ENCODE measurements at regions not wholly inside any gene's neighbourhood (a gene's known extent, or its start where the extent isn't known, plus 50 kb on each side); places are given as distances from the start of the nearest gene placed in this dataset.

DNA sequence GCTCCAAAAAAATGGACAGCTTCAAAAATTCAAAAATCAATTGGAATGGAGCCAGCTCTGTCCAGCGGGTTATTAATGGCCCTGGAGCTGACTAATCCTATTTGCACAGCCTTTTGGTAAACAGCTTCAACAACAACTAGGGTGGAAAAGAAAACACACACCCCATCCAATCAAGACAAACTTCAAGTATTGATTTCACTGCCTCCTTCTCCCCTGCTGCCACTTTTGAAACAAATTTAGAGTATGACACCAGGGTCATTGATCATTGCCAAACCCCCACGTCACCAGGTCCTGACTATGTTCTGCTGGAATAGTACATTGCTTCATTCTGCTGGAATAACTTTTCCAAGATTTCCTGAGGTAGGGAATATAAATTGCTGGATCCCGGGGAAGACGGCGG lies 56.8 kb upstream of the GTF3A start:
- DNase-seq, result no peak
- H3K27me3 Mint-ChIP-seq (ENCODE audit: low read depth), result peaks cover 22% of the 10 kb centered on the region
- ChIA-PET POLR2A (no interaction called here), CTCF (interaction anchor here (0.9 to 3.7 kb wide), 5 partner anchors 9 to 463 kb away, joined by 3 to 15 read pairs (median 5); no protein-coding TSS in a partner anchor)
- no peak for ATAC-seq
- no peak overlapping the region for H3K27ac Mint-ChIP-seq
- peaks cover 6% of the 10 kb centered on the region for H3K4me1 Mint-ChIP-seq (ENCODE audit: low read depth)
- H3K9me3 Mint-ChIP-seq (ENCODE audit: insufficient read depth), result no peaks in the 10 kb centered on the region
- H3K4me3 Mint-ChIP-seq, result no peak overlapping the region
- no peaks in the 10 kb centered on the region for H3K36me3 Mint-ChIP-seq (ENCODE audit: low read depth)

DNA sequence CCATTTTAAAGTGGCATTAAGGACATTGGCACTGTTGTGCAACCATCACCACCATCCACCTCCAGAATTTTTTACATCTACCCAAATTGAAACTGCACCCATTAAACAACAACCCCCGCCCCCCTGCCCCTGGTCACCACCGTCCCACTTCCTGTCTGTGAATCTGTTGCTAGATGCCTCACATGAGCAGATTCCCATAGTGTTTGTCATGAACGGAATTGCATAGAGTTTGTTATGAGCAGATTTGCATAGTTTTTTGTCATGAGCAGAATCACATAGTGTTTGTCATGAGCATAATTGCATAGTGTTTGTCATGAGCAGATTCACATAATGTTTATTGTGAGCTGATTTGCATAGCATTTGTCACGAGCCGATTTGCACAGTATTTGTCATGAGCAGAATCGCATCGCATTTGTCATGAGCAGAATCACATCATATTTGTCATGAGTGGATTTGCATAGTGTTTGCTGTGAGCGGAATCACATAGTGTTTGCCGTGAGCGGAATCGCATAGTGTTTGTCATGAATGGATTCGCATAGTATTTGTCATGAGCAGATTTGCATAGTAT lies 54.0 kb upstream of the GTF3A start:
- ChIA-PET POLR2A (no interaction called here), CTCF (no interaction called here)
- no peaks in the 10 kb centered on the region for H3K36me3 Mint-ChIP-seq (ENCODE audit: low read depth)
- no peak overlapping the region for H3K4me3 Mint-ChIP-seq
- no peaks in the 10 kb centered on the region for H3K9me3 Mint-ChIP-seq (ENCODE audit: insufficient read depth)
- peaks cover 9% of the 10 kb centered on the region for H3K4me1 Mint-ChIP-seq (ENCODE audit: low read depth)
- H3K27me3 Mint-ChIP-seq (ENCODE audit: low read depth), result peaks cover 17% of the 10 kb centered on the region
- DNase-seq (no peak), ATAC-seq (no peak)
- no peak overlapping the region for H3K27ac Mint-ChIP-seq

DNA sequence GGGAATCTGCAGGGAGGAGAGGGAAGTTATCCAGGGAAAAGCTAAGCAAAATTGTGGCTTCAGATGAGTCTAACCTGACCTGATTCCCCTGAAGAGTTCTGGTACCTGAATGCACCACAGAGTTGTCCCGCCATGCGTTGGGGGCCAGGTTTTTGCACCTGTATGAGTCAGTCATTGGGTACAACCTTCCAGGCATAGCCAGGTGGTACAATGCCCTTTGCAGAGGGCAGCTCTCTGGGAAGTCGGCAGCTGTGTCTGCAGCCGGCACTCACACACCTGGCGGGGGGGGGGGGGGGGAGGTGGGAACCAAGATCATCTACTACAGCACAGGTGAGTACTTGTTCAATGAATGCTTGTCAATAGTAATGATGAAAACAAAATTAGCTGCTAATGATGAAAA lies 52.5 kb upstream of the GTF3A start:
- no peaks in the 10 kb centered on the region for H3K36me3 Mint-ChIP-seq (ENCODE audit: low read depth)
- DNase-seq (no peak), ATAC-seq (no peak)
- no peak overlapping the region for H3K4me3 Mint-ChIP-seq
- H3K27me3 Mint-ChIP-seq (ENCODE audit: low read depth), result peaks cover 15% of the 10 kb centered on the region
- H3K9me3 Mint-ChIP-seq (ENCODE audit: insufficient read depth), result no peaks in the 10 kb centered on the region
- ChIA-PET POLR2A (interaction anchor here (0.6 kb wide), 1 partner anchor 370 kb away, joined by 3 read pairs; no protein-coding TSS in a partner anchor), CTCF (interaction anchor here (4.6 to 9.1 kb wide), 2 partner anchors 11 to 455 kb away, joined by 39 to 138 read pairs; no protein-coding TSS in a partner anchor)
- H3K27ac Mint-ChIP-seq, result no peak overlapping the region
- peaks cover 9% of the 10 kb centered on the region for H3K4me1 Mint-ChIP-seq (ENCODE audit: low read depth)

DNA sequence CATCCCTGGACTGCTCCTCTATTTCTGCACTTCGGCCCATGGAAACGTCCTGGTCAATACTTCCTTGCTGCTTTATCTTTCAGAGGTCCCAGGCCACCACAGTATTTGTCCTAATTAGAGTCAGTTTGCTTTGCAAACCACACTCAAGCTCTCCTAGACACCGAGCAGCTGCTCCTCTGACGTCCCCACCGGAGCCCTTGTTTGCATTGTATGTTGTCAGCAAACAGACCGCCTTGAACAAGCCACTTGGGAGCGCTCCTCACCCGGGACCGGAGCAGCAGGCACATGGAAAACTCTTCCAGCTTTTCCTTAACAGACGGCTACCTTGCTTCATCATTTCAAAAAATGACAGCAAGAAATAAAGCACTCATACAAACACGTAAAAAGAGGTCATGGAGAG lies 51.5 kb upstream of the GTF3A start:
- CTCF ChIA-PET, result interaction anchor here (0.6 to 9.1 kb wide), 6 partner anchors 12 to 611 kb away, joined by 3 to 138 read pairs (median 7); no protein-coding TSS in a partner anchor
- POLR2A ChIA-PET, result no interaction called here
- H3K9me3 Mint-ChIP-seq (ENCODE audit: insufficient read depth), result no peaks in the 10 kb centered on the region
- H3K4me1 Mint-ChIP-seq (ENCODE audit: low read depth), result peaks cover 9% of the 10 kb centered on the region
- no peak overlapping the region for H3K4me3 Mint-ChIP-seq
- no peak for ATAC-seq
- peaks cover 8% of the 10 kb centered on the region for H3K27me3 Mint-ChIP-seq (ENCODE audit: low read depth)
- DNase-seq, result no peak
- H3K36me3 Mint-ChIP-seq (ENCODE audit: low read depth), result no peaks in the 10 kb centered on the region
- H3K27ac Mint-ChIP-seq, result no peak overlapping the region

DNA sequence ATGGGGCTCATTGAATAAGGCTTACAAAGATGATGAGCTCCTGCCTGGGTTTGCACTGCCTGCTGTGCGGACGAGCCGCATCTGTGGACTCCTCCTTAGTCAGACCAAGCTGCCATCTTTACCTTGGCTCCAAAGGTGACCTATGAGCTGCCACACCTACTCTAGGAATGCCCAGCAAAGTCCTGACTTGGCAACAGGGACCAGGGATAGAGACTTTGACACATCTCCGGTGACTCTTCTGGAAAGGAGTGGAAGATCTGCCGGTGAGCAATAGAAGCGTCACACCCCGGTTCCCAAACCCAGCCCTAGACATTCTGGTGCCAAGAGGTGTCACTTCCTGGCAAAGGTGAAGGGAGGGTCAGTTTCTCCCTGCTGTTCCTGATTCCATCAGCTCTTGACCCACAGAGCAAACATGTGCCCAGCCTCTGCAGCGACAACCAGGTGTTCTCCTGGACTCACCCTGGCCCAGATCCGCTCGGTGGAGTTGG lies 50.2 kb upstream of the GTF3A start:
- POLR2A ChIA-PET, result no interaction called here
- no peak overlapping the region for H3K4me3 Mint-ChIP-seq
- H3K27ac Mint-ChIP-seq, result no peak overlapping the region

More for the DNA sequence above, 50.2 kb upstream of the GTF3A start:
- Mint-ChIP-seq H3K27me3 (ENCODE audit: low read depth) (peaks cover 9% of the 10 kb centered on the region), H3K4me1 (ENCODE audit: low read depth) (peaks cover 9% of the 10 kb centered on the region), H3K9me3 (ENCODE audit: insufficient read depth) (no peaks in the 10 kb centered on the region), H3K36me3 (ENCODE audit: low read depth) (no peaks in the 10 kb centered on the region)
- no peak for ATAC-seq
- CTCF ChIA-PET, result interaction anchor here (0.9 to 9.1 kb wide), 9 partner anchors 13 to 624 kb away, joined by 3 to 138 read pairs (median 5); no protein-coding TSS in a partner anchor
- no peak for DNase-seq

All from activated CD8-positive, alpha-beta T cell treated with anti-CD3 and anti-CD28 coated beads, Interleukin-2, amount 10 ng/mL, durations not matched to agents 7 days and 5 days (primary cell).